ENCODE measurements at regions not wholly inside any gene's neighbourhood (a gene's known extent, or its start where the extent isn't known, plus 50 kb on each side); places are given as distances from the start of the nearest gene placed in this dataset.
A peak's percentile ranks its signal among the peaks of the same experiment; 100 is the strongest.

DNA sequence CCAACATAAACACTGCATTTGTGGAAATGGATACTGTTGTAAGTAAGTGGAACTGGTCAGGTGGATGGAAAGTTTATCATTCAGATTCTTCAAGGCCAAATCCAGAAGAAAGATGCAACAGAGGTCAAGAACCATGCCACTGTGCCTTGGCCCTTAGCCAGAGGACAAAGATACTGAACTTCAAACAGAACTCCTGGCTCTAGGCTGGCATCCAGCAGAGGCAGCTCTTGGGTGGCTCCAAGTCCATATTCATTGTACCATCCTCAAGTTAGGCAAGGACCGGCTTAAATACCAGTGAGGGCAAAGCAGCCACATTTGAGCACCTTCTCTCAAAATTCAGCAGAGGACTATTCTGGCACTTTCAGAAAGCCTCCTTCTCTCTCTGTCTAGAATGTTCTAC lies 53.2 kb downstream of the DNAAF9 start:
- TF ChIP-seq, protein P1, sequence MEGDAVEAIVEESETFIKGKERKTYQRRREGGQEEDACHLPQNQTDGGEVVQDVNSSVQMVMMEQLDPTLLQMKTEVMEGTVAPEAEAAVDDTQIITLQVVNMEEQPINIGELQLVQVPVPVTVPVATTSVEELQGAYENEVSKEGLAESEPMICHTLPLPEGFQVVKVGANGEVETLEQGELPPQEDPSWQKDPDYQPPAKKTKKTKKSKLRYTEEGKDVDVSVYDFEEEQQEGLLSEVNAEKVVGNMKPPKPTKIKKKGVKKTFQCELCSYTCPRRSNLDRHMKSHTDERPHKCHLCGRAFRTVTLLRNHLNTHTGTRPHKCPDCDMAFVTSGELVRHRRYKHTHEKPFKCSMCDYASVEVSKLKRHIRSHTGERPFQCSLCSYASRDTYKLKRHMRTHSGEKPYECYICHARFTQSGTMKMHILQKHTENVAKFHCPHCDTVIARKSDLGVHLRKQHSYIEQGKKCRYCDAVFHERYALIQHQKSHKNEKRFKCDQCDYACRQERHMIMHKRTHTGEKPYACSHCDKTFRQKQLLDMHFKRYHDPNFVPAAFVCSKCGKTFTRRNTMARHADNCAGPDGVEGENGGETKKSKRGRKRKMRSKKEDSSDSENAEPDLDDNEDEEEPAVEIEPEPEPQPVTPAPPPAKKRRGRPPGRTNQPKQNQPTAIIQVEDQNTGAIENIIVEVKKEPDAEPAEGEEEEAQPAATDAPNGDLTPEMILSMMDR (IDR thresholded peaks at IDR 0.05; ENCODE audit: borderline replicate concordance) = no peak
- H3K36me3 ChIP-seq = peaks cover 17% of the 10 kb centered on the region
- H3K27ac ChIP-seq (replicated peaks) = peak overlapping the region; percentile 66
- no peaks in the 10 kb centered on the region for H3K9me3 ChIP-seq (replicated peaks)
- H3K4me1 ChIP-seq = peaks cover 51% of the 10 kb centered on the region
- H3K4me3 ChIP-seq = no peak overlapping the region
- no peaks in the 10 kb centered on the region for H3K27me3 ChIP-seq (ENCODE audit: low read depth)
- DNase-seq = no peak
- intact Hi-C loops (cut with micrococcal nuclease) = no loop called here

DNA sequence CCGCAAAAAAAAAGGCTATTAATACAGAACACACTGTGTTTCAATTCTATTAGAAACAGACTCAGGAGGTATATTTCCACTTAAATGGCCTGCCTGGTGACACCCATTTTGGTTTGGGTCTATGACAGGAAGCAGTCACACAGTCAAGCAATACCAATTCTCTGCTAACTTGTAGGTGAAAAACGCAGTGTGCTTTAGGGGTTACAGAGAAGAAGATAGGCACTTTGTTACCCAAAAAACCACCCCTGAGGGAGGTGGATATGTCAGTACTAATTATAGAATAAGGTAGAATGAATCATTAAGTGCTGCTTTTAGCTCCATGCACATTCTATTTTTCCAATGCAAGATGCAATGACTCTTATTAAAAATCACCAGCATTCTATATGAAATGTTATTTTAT lies 53.8 kb downstream of the DNAAF9 start:
- peak overlapping the region; percentile 66 for H3K27ac ChIP-seq (replicated peaks)
- TF ChIP-seq, protein P1 (IDR thresholded peaks at IDR 0.05; ENCODE audit: borderline replicate concordance) = no peak
- no peaks in the 10 kb centered on the region for H3K9me3 ChIP-seq (replicated peaks)
- DNase-seq = no peak
- H3K27me3 ChIP-seq (ENCODE audit: low read depth) = no peaks in the 10 kb centered on the region
- H3K4me3 ChIP-seq = no peak overlapping the region
- peaks cover 51% of the 10 kb centered on the region for H3K4me1 ChIP-seq
- intact Hi-C loops (cut with micrococcal nuclease) = no loop called here
- H3K36me3 ChIP-seq = peaks cover 11% of the 10 kb centered on the region

DNA sequence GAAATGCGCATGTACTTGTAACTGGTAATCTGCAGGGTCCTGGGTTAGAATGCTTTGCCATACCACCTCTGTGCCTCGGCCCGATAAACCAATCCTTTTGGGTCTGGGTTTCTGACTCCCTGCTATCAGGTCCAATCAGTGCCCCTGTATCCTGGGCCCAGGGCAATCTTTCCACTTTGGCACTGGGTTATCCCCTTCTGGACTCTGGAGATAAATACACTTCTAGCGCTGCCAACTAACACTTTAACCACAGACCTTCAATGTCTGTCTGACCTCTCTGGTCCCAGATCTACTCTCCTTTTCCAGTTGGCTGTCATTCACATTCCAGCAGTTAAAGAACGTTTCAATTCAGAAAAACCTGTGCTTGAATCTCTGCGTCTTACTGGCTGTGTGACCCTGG lies 55.3 kb downstream of the DNAAF9 start:
- H3K27ac ChIP-seq (replicated peaks) = peak overlapping the region; percentile 66
- H3K4me1 ChIP-seq = peaks cover 51% of the 10 kb centered on the region
- H3K9me3 ChIP-seq (replicated peaks) = no peaks in the 10 kb centered on the region
- H3K36me3 ChIP-seq = peaks cover 24% of the 10 kb centered on the region
- no peaks in the 10 kb centered on the region for H3K27me3 ChIP-seq (ENCODE audit: low read depth)
- DNase-seq = no peak
- TF ChIP-seq, protein P1 (IDR thresholded peaks at IDR 0.05; ENCODE audit: borderline replicate concordance) = no peak
- intact Hi-C loops (cut with micrococcal nuclease) = no loop called here
- no peak overlapping the region for H3K4me3 ChIP-seq

DNA sequence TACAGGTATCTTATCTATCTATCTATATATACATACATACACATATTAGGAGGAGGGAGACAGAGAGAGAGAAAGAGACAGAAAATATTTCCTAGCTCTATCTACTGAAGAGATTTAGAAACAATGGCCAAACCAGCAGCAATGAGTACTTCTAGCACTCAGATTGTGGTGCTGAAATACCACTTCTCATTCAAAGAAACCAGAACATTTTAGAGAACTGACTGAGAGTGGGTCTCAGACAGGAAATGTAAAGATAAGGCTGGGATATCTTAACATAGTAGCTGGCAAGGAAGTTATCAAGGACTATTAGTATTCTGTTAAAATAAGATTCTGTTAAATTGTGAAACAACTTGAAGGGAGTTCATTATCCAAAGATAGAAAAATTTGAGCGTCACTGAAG lies 57.0 kb downstream of the DNAAF9 start:
- peaks cover 48% of the 10 kb centered on the region for H3K4me1 ChIP-seq
- no peak overlapping the region for H3K4me3 ChIP-seq
- H3K9me3 ChIP-seq (replicated peaks) = no peaks in the 10 kb centered on the region
- no peaks in the 10 kb centered on the region for H3K27me3 ChIP-seq (ENCODE audit: low read depth)
- H3K36me3 ChIP-seq = peaks cover 42% of the 10 kb centered on the region
- intact Hi-C loops (cut with micrococcal nuclease) = no loop called here
- no peak for DNase-seq
- no peak overlapping the region for H3K27ac ChIP-seq (replicated peaks)
- TF ChIP-seq, protein P1 (IDR thresholded peaks at IDR 0.05; ENCODE audit: borderline replicate concordance) = no peak

DNA sequence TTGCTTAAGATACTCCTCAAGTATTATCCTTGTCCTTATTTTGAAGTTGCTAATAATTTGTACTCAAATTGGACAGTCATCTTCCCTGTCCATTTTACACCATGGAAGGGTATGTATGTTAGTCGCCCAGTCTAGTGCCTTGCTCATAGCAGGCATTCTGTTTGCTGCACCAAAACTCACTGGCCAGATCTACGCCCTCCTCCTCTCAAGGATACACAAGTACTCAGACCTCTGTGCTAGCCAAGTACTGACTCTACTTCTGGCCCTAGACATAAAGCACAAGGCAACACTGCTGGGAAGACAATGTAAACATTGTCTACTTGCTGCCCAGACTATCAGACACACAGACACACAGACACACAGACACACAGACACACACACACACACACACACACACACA lies 57.7 kb downstream of the DNAAF9 start:
- H3K9me3 ChIP-seq (replicated peaks) = no peaks in the 10 kb centered on the region
- H3K4me1 ChIP-seq = peaks cover 42% of the 10 kb centered on the region
- H3K27ac ChIP-seq (replicated peaks) = no peak overlapping the region
- no peak overlapping the region for H3K4me3 ChIP-seq
- TF ChIP-seq, protein P1 (IDR thresholded peaks at IDR 0.05; ENCODE audit: borderline replicate concordance) = no peak
- H3K27me3 ChIP-seq (ENCODE audit: low read depth) = no peaks in the 10 kb centered on the region
- intact Hi-C loops (cut with micrococcal nuclease) = no loop called here
- DNase-seq = no peak
- H3K36me3 ChIP-seq = peaks cover 45% of the 10 kb centered on the region

DNA sequence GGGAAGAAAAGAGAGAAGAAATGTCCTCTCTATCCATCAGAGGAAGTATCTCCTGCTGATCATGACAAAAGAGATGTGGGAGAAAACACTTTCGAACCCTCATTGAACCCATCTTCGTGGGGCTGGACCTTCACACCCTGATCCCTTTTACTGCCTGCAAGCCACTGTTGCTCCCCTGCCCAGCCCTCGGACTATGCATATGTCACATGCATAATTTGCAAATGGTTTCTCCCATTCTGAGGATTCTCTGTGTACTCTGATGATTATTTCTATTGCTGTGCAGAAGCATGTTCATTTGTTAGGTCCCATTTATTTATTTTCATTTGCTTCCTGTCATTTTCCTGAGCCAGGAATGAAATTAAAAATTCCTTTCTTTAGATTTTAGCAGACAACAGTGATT lies 64.7 kb downstream of the DNAAF9 start:
- TF ChIP-seq, protein P1 (IDR thresholded peaks at IDR 0.05; ENCODE audit: borderline replicate concordance) = no peak
- H3K4me1 ChIP-seq = peaks cover 20% of the 10 kb centered on the region
- no peaks in the 10 kb centered on the region for H3K27me3 ChIP-seq (ENCODE audit: low read depth)
- H3K36me3 ChIP-seq = peaks cover 61% of the 10 kb centered on the region
- H3K27ac ChIP-seq (replicated peaks) = no peak overlapping the region
- no peak overlapping the region for H3K4me3 ChIP-seq
- DNase-seq = no peak
- intact Hi-C loops (cut with micrococcal nuclease) = no loop called here
- no peaks in the 10 kb centered on the region for H3K9me3 ChIP-seq (replicated peaks)
